ENCODE measurements at regions not wholly inside any gene's neighbourhood (a gene's known extent, or its start where the extent isn't known, plus 50 kb on each side); places are given as distances from the start of the nearest gene placed in this dataset.

GRCh38 chr2:185578322-185578721 is 160.3 kb upstream of the FSIP2 start:
- TF ChIP-seq CTCF (IDR thresholded peaks at IDR 0.05) (no peak), SIN3A (IDR thresholded peaks at IDR 0.05; ENCODE audit: borderline replicate concordance, insufficient read depth, low read depth, low read length) (no peak), REST (IDR thresholded peaks at IDR 0.05; ENCODE audit: insufficient read depth in 1 of 2, low read depth in 2 of 2, low read length in 1 of 2) (no peak)

Measured in Panc1 (cell line).